Heart right ventricle (tissue), 16 donors: ENCODE measurements at regions not wholly inside any gene's neighbourhood (a gene's known extent, or its start where the extent isn't known, plus 50 kb on each side); places are given as distances from the start of the nearest gene placed in this dataset.
"Not testable (repeated sequence)": the region's sequence is repeated elsewhere in the genome, so short reads cannot be mapped to it uniquely, and the experiment has no call there.

Source experiments
- ATAC-seq, 8 donors: fragments of 200-7000 bp; cut with Tn5 transposase; one replicate each; pipeline ENCODE4 v1.9.1; 2020; ENCODE audit warnings: mild to moderate bottlenecking in 8 of 8, moderate library complexity in 8 of 8, moderate number of reproducible peaks in 1 of 8
- DNase-seq, 2 donors: peaks; one replicate each; pipeline ENCODE4 v3.0.0-alpha.2; 2020
- H3K27ac ChIP-seq, 10 donors: fragments of 200-600 bp; sonication (generic) in 2 of 10; one replicate each; pipeline versions ENCODE4 v1.5.0 to v1.8.0; 2020 to 2022; ENCODE audit warnings: mild to moderate bottlenecking in 3 of 10
- H3K27me3 ChIP-seq, 7 donors: fragments of 200-600 bp; one replicate each; pipeline ENCODE4 v1.8.0; 2021 to 2022; ENCODE audit warnings: mild to moderate bottlenecking in 2 of 7
- H3K36me3 ChIP-seq, 9 donors: fragments of 200-600 bp; sonication (generic) in 1 of 9; one replicate each; pipeline versions ENCODE4 v1.5.0 to v1.8.0; 2020 to 2022; ENCODE audit warnings: mild to moderate bottlenecking in 2 of 9
- H3K4me1 ChIP-seq, 9 donors: fragments of 200-600 bp; sonication (generic) in 1 of 9; one replicate each; pipeline versions ENCODE4 v1.5.0 to v1.8.0; 2020 to 2022; ENCODE audit warnings: mild to moderate bottlenecking in 4 of 9
- H3K4me3 ChIP-seq, 10 donors: fragments of 200-600 bp; sonication (generic) in 2 of 10; one replicate each; pipeline versions ENCODE4 v1.5.0 to v1.8.0; 2020 to 2022; ENCODE audit warnings: mild to moderate bottlenecking in 7 of 10, moderate library complexity in 2 of 10
- H3K9me3 ChIP-seq, 11 donors: fragments of 200-600 bp in 10 of 11; sonication (generic) in 2 of 11; one replicate each; pipeline versions ENCODE4 v1.5.0 to v1.8.0; 2013 to 2022; ENCODE audit warnings: mild to moderate bottlenecking in 2 of 11, control low read depth in 1 of 11, moderate library complexity in 1 of 11
- WGBS, 2 donors: extraction: QIAGEN DNeasy Blood & Tissue Kit; methylation state at CpG; one replicate each; pipeline ENCODE4 v1.1.7; 2013; ENCODE audit warnings: inconsistent platforms in 1 of 2; 5-methylcytosine and 5-hydroxymethylcytosine counted together
- intact Hi-C, 10 donors: fragments of 100-400 bp; cut with DNase I; formaldehyde crosslinking; loops; one replicate each; pipeline versions ENCODE4 v1.11.1 to v1.14.2; 2022
- TF ChIP-seq, protein P1 (sequence below), 9 donors: fragments of 200-600 bp; sonication (generic) in 2 of 9; IDR thresholded peaks; one replicate each; pipeline versions ENCODE4 v1.5.0 to v1.8.0; 2021 to 2022; ENCODE audit warnings: antibody characterized with exemption in 9 of 9, mild to moderate bottlenecking in 5 of 9, moderate library complexity in 1 of 9
- donor health status: Arrhythmogenic right ventricular cardiomyopathy.
- donor health status: ischemic (EF 13 %, LVEDD 7.1; RV severe dilation, severe dysfunction).
- donor health status: healthy with polysubstance abuse.
- donor health status: DM: no; HTN: yes; CAD: no.
- donor health status: DM: no; HTN: no; CAD: no.
- donor health status: ischemic (EF 25% LVEDD 6.9; RV normal size, moderate dysfunction).
- donor health status: ischemic (EF 25% LVEDD 5.7; RV mildly dilated, moderate dysfunction).
- donor health status: healthy.
- donor health status: DM: yes; HTN: yes; CAD: no.
- donor health status: Ischemic cardiomyopathy.
- donor health status: ischemic (EF 35%, LVEDD 5.7; RV mildly dilated, moderate dysfunction).
- donor health status: nonischemic (EF 11% LVEDD 7.7; RV severe dilation, severe dysfunction).
- donor health status: DM: yes; HTN: yes; CAD: no.
- donor health status: PGD.
- donor health status: ischemic (EF 29% LVEDD 5.4; RV normal size, mild dysfunction).
- donor health status: nonischemic (EF 23%, LVEDD 6.1; RV moderate dilation, normal function).

DNA sequence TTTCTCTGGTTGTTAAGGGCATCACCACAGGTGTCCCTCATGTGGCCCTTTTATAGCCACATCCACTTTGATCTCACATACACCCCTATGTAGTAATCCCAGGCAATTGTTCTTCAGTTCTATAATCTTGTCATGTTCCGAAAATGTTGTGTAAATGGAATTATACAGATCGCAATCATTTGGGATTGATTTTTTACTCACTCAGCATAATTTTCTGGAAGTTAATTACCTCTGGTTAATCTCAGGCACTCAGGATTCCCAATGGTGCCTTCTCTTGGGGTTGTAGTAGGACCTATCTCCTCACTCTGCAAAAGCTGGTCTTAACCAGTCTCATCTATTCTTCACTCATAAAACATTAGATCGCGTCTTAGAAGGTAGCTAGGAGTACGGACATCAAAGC is 1549.6 kb upstream of the DDX18 start:
- H3K9me3 ChIP-seq = peaks cover 0 to 55% (median 3%) of the 10 kb centered on the region in 11 donors
- H3K4me3 ChIP-seq = no peak overlapping the region
- no peaks in the 10 kb centered on the region for H3K27me3 ChIP-seq
- TF ChIP-seq, protein P1, sequence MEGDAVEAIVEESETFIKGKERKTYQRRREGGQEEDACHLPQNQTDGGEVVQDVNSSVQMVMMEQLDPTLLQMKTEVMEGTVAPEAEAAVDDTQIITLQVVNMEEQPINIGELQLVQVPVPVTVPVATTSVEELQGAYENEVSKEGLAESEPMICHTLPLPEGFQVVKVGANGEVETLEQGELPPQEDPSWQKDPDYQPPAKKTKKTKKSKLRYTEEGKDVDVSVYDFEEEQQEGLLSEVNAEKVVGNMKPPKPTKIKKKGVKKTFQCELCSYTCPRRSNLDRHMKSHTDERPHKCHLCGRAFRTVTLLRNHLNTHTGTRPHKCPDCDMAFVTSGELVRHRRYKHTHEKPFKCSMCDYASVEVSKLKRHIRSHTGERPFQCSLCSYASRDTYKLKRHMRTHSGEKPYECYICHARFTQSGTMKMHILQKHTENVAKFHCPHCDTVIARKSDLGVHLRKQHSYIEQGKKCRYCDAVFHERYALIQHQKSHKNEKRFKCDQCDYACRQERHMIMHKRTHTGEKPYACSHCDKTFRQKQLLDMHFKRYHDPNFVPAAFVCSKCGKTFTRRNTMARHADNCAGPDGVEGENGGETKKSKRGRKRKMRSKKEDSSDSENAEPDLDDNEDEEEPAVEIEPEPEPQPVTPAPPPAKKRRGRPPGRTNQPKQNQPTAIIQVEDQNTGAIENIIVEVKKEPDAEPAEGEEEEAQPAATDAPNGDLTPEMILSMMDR (IDR thresholded peaks at IDR 0.05) = no peak
- 87 to 93% methylated on average over 5 of the region's 5 CpGs for WGBS, 2 donors
- intact Hi-C loops = no loop called here
- H3K36me3 ChIP-seq = no peaks in the 10 kb centered on the region
- ATAC-seq (no peak), DNase-seq (no peak)
- H3K27ac ChIP-seq = no peak overlapping the region
- no peaks in the 10 kb centered on the region for H3K4me1 ChIP-seq

DNA sequence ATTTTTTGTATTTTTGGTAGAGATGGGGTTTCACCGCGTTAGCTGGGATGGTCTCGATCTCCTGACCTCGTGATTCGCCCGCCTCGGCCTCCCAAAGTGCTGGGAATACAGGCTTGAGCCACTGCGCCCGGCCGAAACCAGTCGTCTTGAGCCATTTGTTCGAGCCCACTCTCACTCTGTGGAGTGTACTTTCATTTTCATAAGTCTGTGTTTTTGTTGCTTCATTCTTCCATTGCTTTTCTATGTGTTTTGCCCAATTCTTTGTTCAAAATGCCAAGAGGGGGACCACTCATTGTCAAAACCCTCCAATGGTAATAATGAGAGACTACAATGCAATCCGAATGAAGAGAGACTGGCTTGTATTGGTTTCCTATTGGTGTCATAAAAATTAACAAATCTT is 1545.5 kb upstream of the DDX18 start:
- Histone ChIP-seq H3K9me3 (peaks cover 0 to 45% (median 0%) of the 10 kb centered on the region in 11 donors), H3K27me3 (no peaks in the 10 kb centered on the region), H3K27ac (no peak overlapping the region), H3K4me3 (no peak overlapping the region), H3K4me1 (no peaks in the 10 kb centered on the region), H3K36me3 (no peaks in the 10 kb centered on the region)
- intact Hi-C loops = no loop called here
- DNase-seq = no peak
- ATAC-seq = no peak
- WGBS, 2 donors = 90 to 94% methylated on average over 13 of the region's 13 CpGs
- TF ChIP-seq, protein P1 (IDR thresholded peaks at IDR 0.05) = no peak

DNA sequence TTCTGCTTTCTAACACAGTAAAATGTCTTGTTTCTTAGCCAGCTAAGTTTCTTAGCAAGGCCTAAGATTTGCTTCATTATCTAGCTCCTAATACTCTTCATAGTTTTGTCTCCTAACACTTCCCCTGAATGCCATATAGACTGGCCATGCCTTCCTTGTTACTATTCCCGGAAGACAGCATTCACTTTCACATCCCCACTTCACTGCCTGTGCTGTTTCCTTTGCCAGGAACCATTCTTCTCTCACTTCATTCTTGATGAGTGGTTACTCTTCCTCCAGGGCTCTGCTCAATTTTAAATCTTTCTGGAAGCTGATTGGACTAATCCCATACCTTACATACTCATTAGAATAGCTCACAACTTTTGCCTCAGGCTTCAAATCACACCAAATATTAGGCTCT is 1510.2 kb upstream of the DDX18 start:
- H3K27ac ChIP-seq = no peak overlapping the region
- 37 to 45% methylated on average over 1 of the region's 1 CpG for WGBS, 2 donors
- H3K4me3 ChIP-seq = no peak overlapping the region
- no peaks in the 10 kb centered on the region for H3K4me1 ChIP-seq
- peaks cover 0 to 14% (median 0%) of the 10 kb centered on the region in 11 donors for H3K9me3 ChIP-seq
- intact Hi-C loops = no loop called here
- DNase-seq (no peak), ATAC-seq (no peak)
- no peaks in the 10 kb centered on the region for H3K36me3 ChIP-seq
- TF ChIP-seq, protein P1 (IDR thresholded peaks at IDR 0.05) = no peak
- H3K27me3 ChIP-seq = no peaks in the 10 kb centered on the region

DNA sequence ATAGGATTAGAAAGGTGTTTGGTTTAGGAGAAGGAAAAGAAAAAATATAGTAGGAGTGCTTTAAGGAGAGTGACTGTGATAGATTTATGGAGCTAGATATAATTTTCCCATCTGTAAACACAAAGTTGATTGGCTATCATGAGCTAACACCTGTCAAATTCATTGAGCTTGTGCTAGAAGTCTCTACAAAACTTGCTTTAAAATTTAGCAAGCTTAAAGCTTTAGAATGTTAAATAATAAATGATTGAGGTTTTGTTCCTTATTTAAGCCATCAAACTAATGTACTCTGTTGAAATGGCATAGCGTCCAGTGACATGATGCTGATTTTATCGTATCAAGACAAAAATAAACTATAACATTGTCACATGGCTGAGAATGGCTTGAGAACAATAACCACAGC is 1497.4 kb upstream of the DDX18 start:
- intact Hi-C loops = no loop called here
- no peak overlapping the region for H3K4me3 ChIP-seq

DNA sequence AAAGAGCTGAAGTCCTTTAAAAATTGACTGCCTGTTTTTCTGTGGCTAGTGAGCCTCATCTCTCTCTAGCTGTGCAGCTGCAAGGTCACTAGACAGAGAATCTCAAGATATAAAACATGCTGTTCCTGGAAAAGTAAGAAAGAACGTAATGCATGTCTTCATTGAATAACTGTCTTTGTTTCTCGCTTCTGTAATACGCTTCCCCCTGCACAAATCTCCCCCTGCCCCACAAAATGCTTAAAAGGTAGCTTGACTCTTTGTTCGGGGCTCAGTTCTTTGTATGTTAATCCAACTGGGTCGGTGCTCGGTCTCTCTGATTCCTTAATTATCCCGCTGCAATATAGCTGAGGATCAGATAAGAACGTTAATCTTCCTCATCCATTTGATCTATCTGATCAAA is 1495.9 kb upstream of the DDX18 start:
- H3K9me3 ChIP-seq, intact Hi-C loops, H3K4me3 ChIP-seq, H3K36me3 ChIP-seq, H3K27ac ChIP-seq, DNase-seq, ATAC-seq, H3K27me3 ChIP-seq, H3K4me1 ChIP-seq: not testable (repeated sequence)
- 83% methylated on average over 8 of the region's 8 CpGs for WGBS, 2 donors

More for the DNA sequence above, 1497.4 kb upstream of the DDX18 start:
- TF ChIP-seq, protein P1 (IDR thresholded peaks at IDR 0.05) = no peak
- no peak overlapping the region for H3K27ac ChIP-seq
- H3K36me3 ChIP-seq = no peaks in the 10 kb centered on the region
- no peaks in the 10 kb centered on the region for H3K4me1 ChIP-seq
- no peak for DNase-seq
- WGBS, 2 donors = 60 to 67% methylated on average over 2 of the region's 2 CpGs
- no peak for ATAC-seq
- H3K27me3 ChIP-seq = no peaks in the 10 kb centered on the region
- H3K9me3 ChIP-seq = no peaks in the 10 kb centered on the region
